Smooth muscle cell (in vitro differentiated cells): ENCODE measurements at regions not wholly inside any gene's neighbourhood (a gene's known extent, or its start where the extent isn't known, plus 50 kb on each side); places are given as distances from the start of the nearest gene placed in this dataset.

Source experiments
- DNase-seq: peaks from one replicate; lab custom pipeline; 2025; ENCODE audit not compliant: unreplicated experiment; lab: John Stamatoyannopoulos, UW
- H2AFZ ChIP-seq: fragments of 200-600 bp; sonication (generic); 2 replicates; pipeline ENCODE4 v1.6.0; 2016; ENCODE audit warnings: antibody characterized with exemption, low read depth, mild to moderate bottlenecking
- H3F3A ChIP-seq: fragments of 200-600 bp; sonication (generic); 2 replicates; pipeline ENCODE4 v1.6.0; 2017; ENCODE audit warnings: antibody characterized with exemption, low read depth
- H3K27ac ChIP-seq: fragments of 200-600 bp; sonication (generic); 2 replicates; pipeline ENCODE4 v1.5.1; 2016; ENCODE audit warnings: low read depth, mild to moderate bottlenecking
- H3K27me3 ChIP-seq: fragments of 200-600 bp; sonication (generic); 2 replicates; pipeline ENCODE4 v1.6.1; 2016; ENCODE audit warnings: low read depth, mild to moderate bottlenecking
- H3K36me3 ChIP-seq: fragments of 200-600 bp; sonication (generic); 2 replicates; pipeline ENCODE4 v1.5.1; 2016; ENCODE audit warnings: low read depth
- H3K4me1 ChIP-seq: fragments of 200-600 bp; sonication (generic); 2 replicates; pipeline ENCODE4 v1.5.1; 2016; ENCODE audit warnings: low read depth
- H3K4me2 ChIP-seq: fragments of 200-600 bp; sonication (generic); 2 replicates; pipeline ENCODE4 v1.6.0; 2016; ENCODE audit warnings: mild to moderate bottlenecking
- H3K4me3 ChIP-seq: fragments of 200-600 bp; sonication (generic); 2 replicates; pipeline ENCODE4 v1.5.1; 2016; ENCODE audit warnings: mild to moderate bottlenecking
- H3K79me2 ChIP-seq: fragments of 200-600 bp; sonication (generic); 2 replicates; pipeline ENCODE4 v1.6.0; 2016; ENCODE audit warnings: low read depth, mild to moderate bottlenecking
- H3K9ac ChIP-seq: fragments of 200-600 bp; sonication (generic); 2 replicates; pipeline ENCODE4 v1.6.0; 2016; ENCODE audit warnings: low read depth
- H3K9me3 ChIP-seq: fragments of 200-600 bp; sonication (generic); replicated peaks from 2 replicates; pipeline ENCODE4 v1.5.1; 2016; ENCODE audit warnings: low read depth
- H4K20me1 ChIP-seq: fragments of 200-600 bp; sonication (generic); 2 replicates; pipeline ENCODE4 v1.6.0; 2016; ENCODE audit warnings: low read depth
- CTCF ChIP-seq: fragments of 200-600 bp; sonication (generic); IDR thresholded peaks from 2 replicates; pipeline ENCODE4 v1.5.1; 2017; ENCODE audit warnings: borderline replicate concordance, mild to moderate bottlenecking, antibody characterized with exemption; ENCODE audit not compliant: insufficient read depth, poor library complexity, severe bottlenecking
- WGBS: methylation state at CpG from one replicate; pipeline ENCODE4 v1.1.7; 2016; ENCODE audit warnings: low lambda C conversion rate; 5-methylcytosine and 5-hydroxymethylcytosine counted together

GRCh38 chr6:14593286-14593685 is 475.7 kb downstream of the CD83 start:
- WGBS: 93% methylated on average over 4 of the region's 4 CpGs
- DNase-seq: no peak
- no peaks in the 10 kb centered on the region for H3K9me3 ChIP-seq
- H3K36me3 ChIP-seq: no peaks in the 10 kb centered on the region
- H3K27me3 ChIP-seq: no peaks in the 10 kb centered on the region
- no peak overlapping the region for H2AFZ ChIP-seq
- no peaks in the 10 kb centered on the region for H3F3A ChIP-seq
- H3K4me3 ChIP-seq: no peak overlapping the region
- H4K20me1 ChIP-seq: no peaks in the 10 kb centered on the region
- no peak overlapping the region for H3K27ac ChIP-seq
- H3K4me1 ChIP-seq: peaks cover 30% of the 10 kb centered on the region
- H3K79me2 ChIP-seq: no peaks in the 10 kb centered on the region
- no peak overlapping the region for H3K4me2 ChIP-seq
- no peak overlapping the region for H3K9ac ChIP-seq
- no peak for TF ChIP-seq CTCF

GRCh38 chr6:14595751-14596150 is 478.2 kb downstream of the CD83 start:
- Histone ChIP-seq H2AFZ (no peak overlapping the region), H3K27me3 (no peaks in the 10 kb centered on the region), H3K27ac (no peak overlapping the region), H3K36me3 (no peaks in the 10 kb centered on the region), H3F3A (no peaks in the 10 kb centered on the region), H3K9me3 (no peaks in the 10 kb centered on the region), H3K9ac (no peak overlapping the region), H3K4me2 (no peak overlapping the region), H3K79me2 (no peaks in the 10 kb centered on the region), H3K4me1 (peaks cover 34% of the 10 kb centered on the region), H4K20me1 (no peaks in the 10 kb centered on the region), H3K4me3 (no peak overlapping the region)
- TF ChIP-seq CTCF: no peak
- 93% methylated on average over 2 of the region's 2 CpGs for WGBS
- no peak for DNase-seq

- Histone ChIP-seq H3K4me3 (no peak overlapping the region), H3K4me1 (peaks cover 34% of the 10 kb centered on the region), H4K20me1 (no peaks in the 10 kb centered on the region), H3K79me2 (no peaks in the 10 kb centered on the region), H3K9ac (no peak overlapping the region), H3K27me3 (no peaks in the 10 kb centered on the region), H3K9me3 (no peaks in the 10 kb centered on the region), H2AFZ (no peak overlapping the region), H3K27ac (no peak overlapping the region), H3K36me3 (no peaks in the 10 kb centered on the region), H3K4me2 (no peak overlapping the region), H3F3A (no peaks in the 10 kb centered on the region)
- DNase-seq: no peak
- WGBS: 85% methylated on average over 4 of the region's 4 CpGs
- TF ChIP-seq CTCF: no peak
Observed at GRCh38 chr6:14596410-14596809, 478.8 kb downstream of the CD83 start.

- Histone ChIP-seq H3K4me3 (no peak overlapping the region), H4K20me1 (no peaks in the 10 kb centered on the region), H3K9ac (no peak overlapping the region), H3K9me3 (no peaks in the 10 kb centered on the region), H2AFZ (no peak overlapping the region), H3F3A (no peaks in the 10 kb centered on the region), H3K36me3 (no peaks in the 10 kb centered on the region), H3K27ac (no peak overlapping the region), H3K27me3 (no peaks in the 10 kb centered on the region), H3K4me1 (peaks cover 34% of the 10 kb centered on the region), H3K79me2 (no peaks in the 10 kb centered on the region), H3K4me2 (no peak overlapping the region)
- DNase-seq: no peak
- TF ChIP-seq CTCF: no peak
- 69% methylated on average over 4 of the region's 4 CpGs for WGBS
Observed at GRCh38 chr6:14597090-14597489, 479.5 kb downstream of the CD83 start.
